Activated naive CD4-positive, alpha-beta T cell (primary cell): ENCODE measurements at regions not wholly inside any gene's neighbourhood (a gene's known extent, or its start where the extent isn't known, plus 50 kb on each side); places are given as distances from the start of the nearest gene placed in this dataset.
"Not testable (repeated sequence)": the region's sequence is repeated elsewhere in the genome, so short reads cannot be mapped to it uniquely, and the experiment has no call there.

Experiments
- DNase-seq, 4 experiments: peaks; one replicate each; lab custom pipeline; 2025; lab: John Stamatoyannopoulos, UW

GRCh38 chr6:16948396-16948795 lies 153.5 kb upstream of the STMND1 start:
- DNase-seq = no peak

GRCh38 chr6:16947375-16948015 lies 154.4 kb upstream of the STMND1 start:
- no peak for DNase-seq

DNA sequence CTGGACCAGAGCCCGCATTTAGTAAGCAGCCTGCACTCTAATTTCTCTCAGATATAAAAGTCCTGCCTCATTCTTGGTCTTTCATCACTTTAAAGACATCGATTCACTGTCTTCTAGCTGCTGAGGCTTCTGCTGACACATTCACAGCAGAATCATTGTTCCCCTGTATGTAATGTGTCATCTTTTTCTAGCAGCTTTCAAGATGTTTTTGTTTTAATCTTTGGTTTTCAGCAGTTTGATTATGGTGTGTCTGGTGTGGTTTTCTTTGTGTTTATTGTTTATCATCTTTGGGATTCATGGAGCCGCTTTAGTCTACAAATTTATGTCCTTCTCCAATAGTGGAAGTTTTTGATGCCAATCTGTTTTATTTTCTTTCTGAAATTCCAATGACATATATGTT lies 157.3 kb upstream of the STMND1 start:
- DNase-seq = no peak

GRCh38 chr6:16939839-16940238 lies 162.0 kb upstream of the STMND1 start:
- DNase-seq = no peak

DNA sequence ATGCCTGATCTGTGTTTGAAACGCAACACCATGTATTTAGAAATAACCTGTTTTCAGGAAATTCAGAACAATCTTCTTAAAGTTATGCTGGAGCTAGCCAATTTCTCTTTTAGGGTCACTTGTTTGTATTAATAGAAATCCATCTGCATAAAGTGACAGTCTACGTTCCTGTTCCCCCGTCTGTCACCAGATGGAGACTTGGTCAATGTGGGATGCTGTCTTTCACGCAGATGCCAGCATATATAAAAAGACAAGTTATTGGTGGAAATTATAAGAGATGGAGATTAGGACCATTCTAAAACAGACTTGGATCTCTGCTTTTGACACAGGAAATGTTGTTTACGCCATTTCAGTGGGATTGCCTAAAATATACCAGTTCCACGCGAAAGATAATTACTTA lies 162.5 kb upstream of the STMND1 start:
- no peak for DNase-seq

GRCh38 chr6:16936893-16937292 lies 165.0 kb upstream of the STMND1 start:
- no peak for DNase-seq

- DNase-seq = no peak
These were observed 167.9 kb upstream of the STMND1 start for GRCh38 chr6:16933961-16934360.

DNA sequence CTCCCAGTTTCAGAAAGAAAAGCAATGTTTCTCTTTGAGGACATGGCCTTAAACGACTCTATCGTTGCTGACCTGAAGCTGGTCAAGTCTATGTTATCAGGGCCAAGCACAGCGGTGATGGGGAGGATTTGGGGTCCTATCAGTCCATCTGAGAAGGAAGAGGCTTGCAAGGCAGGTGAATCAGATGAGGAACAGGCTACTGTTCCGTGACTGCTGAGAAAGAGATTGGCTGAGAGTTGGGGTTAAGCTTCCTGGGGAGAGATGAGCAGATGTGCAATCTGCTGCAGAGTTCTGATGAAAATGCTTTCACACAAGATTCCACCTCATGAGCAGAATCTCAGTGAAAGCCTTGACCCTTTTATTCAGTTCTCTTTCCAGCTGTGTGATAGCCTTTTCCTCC lies 168.3 kb upstream of the STMND1 start:
- no peak for DNase-seq

GRCh38 chr6:16932920-16933319 lies 168.9 kb upstream of the STMND1 start:
- DNase-seq = no peak

DNA sequence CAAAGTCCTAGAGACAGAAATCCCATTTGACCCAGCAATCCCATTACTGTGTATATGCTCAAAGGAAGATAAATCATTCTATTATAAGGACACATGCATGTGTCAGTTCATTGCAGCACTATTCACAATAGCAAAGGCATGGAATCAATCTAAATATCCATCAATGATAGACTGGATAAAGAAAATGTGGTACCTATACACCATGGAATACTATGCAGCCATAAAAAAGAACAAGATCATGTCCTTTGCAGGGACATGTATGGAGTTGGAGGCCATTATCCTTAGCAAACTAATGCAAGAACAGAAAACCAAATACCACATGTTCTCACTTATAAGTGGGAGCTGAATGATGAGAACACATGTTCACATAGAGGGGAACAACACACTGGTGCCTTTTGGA lies 169.8 kb upstream of the ATXN1 start:
- not testable (repeated sequence) for DNase-seq

DNA sequence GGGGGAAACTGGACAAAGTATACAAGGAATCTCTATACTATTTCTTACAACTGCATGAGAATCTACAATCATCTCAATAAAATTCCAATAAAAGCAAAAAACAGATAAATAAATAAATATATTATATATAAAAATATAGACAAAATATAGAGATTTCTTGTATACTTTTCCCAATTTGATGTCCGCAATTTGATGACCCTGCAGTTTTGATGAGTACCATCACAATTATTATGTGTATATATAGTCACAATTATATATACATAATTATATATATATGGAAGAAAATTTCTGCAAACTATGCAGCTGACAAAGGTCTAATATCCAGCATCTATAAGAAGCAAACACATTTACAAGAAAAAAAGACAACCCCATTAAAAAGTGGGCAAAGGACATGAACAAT lies 169.2 kb upstream of the ATXN1 start:
- DNase-seq = no peak

DNA sequence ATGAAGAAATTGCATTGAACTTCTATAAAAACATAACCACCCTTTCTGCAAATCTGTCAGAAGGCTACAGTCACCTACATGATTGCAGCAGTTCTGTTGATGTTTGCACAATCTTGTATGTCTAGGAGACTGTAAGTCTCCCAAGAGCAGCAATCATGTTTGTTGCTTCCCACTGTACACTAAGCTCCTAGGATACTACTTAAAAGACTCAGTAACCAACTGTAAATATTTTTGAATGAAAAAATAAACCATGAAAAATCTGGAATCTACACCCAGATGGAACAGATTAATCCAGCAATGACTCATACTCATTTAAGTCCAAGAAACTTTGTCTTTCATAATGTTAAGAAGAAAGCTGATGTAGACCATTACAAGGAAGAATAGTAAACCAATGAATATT lies 168.5 kb upstream of the ATXN1 start:
- DNase-seq = no peak

DNA sequence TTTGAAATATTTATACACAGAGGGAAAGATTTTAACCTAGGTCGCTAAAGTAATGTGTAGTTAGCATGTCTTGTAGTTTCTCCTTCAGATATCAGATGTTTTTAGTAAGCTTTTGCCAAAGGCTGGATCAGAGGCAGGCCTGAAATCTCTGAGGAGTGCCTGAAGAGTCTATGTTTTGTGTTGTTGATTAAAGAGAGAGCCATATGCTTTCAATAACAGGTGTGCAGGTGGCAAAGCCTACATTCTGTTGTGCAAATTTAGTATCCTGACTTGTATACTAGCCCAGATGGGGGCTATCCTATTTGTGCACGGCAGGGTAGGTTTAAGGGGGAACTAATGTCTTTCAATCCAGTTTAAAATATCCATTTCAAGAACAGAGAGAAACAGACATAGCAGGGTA lies 167.1 kb upstream of the ATXN1 start:
- no peak for DNase-seq

DNA sequence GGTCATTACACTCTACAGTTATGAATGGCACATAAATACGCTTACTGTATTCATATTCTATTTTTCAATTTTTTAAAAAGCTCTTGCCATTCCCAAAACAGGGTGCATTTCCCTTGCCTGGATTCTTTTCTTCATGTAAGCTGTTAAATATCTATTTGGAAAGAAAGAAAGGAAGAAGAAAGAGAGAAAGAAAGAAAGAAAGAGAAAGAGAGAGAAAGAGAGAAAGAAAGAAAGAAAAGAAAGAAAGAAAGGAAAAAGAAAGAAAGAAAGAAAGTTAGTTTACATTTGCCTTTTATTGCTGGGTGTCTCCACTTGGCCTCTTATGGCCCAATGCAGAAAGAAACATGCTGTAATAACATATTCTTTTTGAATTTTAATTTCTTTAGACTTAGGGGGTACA lies 165.9 kb upstream of the ATXN1 start:
- no peak for DNase-seq

DNA sequence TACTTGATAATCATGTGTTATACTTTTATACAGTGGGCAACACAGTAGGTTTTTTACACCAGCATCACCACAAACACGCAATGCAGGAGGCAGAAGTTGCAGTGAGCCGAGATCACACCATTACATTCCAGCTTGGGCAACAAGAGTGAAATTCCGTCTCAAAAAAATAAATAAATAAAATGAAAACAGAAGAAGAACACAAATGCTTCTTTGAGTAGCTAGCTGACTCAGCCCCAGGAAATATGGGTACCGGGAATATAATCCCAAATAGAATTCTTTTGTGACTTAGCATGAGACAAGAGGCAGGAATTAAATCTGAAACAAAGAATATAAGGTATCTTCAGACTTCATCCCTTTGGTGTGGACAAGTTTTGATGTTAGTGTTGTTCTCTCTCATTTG lies 164.2 kb upstream of the ATXN1 start:
- DNase-seq = no peak

DNA sequence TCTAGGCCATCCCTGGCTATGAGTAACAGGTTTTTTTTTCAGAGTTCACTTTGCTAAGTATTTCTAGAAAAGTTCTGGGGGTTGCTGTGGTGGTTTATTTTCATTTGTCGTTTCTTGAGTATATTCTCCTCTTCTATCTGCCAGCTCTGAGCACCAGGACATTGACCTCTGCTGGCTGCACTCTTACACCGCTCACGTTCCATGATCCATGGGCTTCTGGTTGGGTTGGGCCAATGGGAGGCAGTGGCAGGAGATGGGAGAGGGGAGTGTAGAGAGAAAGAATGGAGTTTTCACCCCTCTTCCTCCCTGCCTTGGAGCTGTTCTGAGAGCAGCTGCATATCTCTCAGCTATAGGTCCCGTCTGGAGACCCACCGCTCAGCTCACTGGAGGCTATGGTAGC lies 161.0 kb upstream of the ATXN1 start:
- no peak for DNase-seq

DNA sequence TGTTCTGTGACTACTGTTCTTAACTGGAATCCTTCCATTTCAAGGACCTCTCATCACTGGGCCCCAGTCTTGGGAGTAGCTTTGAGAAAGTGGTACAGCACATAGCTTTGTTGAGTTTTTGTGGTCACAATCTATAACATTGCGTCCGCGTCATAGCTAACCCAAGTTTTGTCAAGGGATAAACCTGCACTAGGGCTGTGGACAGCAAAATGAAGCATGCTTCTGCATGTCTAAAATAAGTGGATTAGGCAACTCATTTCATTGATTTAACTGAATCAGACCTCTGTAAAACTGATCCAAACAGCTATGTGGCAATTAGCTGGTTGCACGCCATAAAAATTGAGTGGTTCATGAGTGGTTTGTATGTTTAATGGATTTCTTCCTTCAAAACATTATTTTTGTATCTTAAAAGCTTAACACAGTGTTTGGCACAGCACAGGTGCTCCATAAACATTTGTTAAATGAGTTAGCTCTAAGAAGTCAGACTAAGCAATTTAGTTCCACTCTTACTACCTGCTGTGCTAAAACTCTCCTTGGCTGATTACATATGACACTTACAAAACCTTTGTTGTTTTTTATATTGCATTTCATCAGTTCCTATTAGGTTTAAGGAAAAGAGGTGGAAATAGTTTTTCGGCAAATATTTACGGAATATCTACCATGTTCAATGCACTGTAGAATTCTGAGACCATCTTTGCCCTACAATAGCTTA lies 160.3 kb upstream of the ATXN1 start:
- no peak for DNase-seq

GRCh38 chr6:16918586-16918985 lies 157.3 kb upstream of the ATXN1 start:
- DNase-seq = no peak

DNA sequence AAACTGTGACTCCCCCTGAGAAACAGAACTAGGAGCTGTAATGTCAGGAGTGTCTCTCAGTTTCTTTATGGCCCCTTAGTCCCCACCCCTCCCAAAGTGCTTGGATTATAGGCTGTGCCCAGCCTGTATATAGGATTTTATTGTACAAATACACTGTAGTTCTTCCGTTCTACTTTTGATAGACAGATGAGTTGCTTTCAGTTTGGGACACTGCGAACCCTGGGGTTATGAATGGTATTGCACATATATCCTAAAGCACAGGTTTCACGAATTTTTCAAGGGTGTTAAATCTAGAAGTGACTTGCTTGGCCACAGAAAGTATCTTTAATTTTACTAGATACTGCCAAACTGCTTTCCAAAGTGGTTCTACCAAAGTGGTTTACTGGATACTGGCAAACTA lies 152.9 kb upstream of the ATXN1 start:
- no peak for DNase-seq

DNA sequence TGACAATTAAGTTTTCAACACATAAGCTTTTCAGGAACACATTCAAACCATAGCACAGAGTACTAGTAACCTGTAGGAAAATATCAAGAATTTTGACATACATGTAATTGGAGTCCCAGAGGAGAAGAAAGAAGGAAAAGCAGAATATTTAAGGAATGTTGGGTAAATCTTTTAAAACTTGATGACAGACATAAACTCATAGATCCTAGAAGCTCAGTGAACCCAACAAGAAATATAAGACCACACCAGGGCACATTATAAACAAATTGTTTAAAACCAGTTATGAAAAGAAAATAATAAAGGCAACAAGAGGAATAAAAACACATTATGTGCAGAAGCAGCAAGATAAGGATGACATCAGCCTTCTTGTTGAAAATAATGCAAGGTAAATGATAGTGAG lies 151.5 kb upstream of the ATXN1 start:
- DNase-seq = no peak

DNA sequence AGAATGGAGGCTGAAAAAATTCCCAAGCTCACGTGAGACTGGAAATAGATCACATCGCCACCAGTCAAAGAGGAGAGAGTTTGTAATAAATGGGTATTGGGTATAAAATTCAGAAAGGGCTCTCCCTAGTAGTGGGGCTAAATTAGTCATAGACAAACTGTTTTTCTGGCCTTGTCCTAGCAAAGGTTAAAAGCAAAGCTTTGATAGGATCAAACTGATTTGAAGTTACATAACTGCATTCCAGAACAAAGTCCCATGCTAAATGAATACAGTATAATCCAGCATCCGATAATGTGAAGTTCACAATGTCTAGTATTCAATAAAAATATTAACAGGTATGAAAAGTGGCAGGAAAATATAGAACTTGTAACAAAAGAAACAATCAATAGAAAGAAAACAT lies 149.8 kb upstream of the ATXN1 start:
- no peak for DNase-seq

DNA sequence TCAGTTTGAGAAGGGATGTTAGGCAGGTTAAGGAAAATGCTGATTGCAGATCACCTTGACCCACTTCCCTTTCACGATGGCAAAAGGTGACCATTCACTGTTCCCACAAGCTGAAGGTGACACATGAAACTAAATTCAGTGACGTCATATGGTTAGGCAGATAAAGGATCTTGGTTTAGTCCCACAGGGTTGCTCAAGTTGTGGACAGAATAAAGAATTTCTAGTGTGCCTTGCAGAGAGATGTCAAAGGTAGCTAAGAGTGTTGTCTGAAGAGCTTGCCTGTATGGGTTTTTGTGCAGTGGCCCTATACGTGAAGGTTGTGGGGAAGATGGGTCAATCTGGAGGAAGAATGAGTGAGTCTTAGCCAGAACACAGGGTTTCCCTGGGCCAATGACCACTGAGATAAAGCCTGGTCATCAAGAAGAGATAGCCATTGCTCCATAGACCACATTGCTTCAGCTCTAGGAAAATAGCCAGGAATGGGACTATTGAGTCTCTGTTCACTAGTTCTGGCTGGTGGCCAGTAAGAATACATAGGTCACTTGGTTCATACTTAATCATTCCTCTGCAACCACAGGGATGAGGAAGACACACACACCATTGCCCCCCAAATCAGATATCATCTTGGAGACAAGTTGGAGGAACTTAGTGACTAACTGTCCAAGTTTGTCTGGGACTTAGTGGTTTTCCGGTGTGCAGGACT lies 148.5 kb upstream of the ATXN1 start:
- DNase-seq = no peak

DNA sequence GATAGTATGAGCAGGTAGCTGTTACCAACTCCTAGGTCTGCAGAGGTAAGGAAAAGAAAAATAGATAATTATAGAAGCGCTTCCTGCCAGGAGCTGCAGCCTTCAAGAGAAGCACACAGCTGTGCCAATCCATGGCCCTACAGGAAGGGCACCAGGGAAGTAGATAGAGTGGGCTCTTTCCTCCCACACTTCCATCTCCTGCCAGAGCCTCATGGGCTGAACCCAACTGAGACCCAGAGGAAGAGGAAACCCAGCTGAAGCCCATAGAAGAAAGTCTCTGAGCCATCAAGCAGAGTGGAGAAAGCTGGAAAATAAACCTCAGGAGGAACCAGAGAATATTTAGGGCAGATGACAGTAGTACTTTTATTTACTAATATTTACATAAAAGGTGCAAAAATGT lies 146.7 kb upstream of the ATXN1 start:
- no peak for DNase-seq

DNA sequence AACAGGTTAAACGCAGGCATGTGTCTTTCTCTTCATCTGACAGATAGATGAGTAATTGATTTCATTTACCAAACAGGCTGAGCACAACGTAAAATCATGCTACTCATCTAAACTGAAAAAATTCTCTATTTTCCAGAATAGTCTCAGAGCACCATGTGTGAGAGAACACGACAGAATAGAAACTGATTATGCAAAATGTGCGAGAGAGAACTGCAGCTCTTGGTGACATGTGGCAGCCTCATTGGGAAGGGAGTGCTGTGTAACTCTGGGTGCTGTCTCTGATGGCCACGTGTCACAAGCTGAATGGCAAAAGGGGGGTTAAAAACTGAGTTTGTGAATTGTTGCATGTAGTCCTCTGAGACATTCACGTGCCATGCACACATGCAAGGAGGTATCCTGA lies 143.7 kb upstream of the ATXN1 start:
- DNase-seq = no peak
